OCI-LY3 (cell line): ENCODE measurements at regions not wholly inside any gene's neighbourhood (a gene's known extent, or its start where the extent isn't known, plus 50 kb on each side); places are given as distances from the start of the nearest gene placed in this dataset.
"Not testable (repeated sequence)": the region's sequence is repeated elsewhere in the genome, so short reads cannot be mapped to it uniquely, and the experiment has no call there.

ENCODE experiments used
- H2AFZ ChIP-seq: fragments of 200-600, 300-600 bp; shearing (Covaris generic); 2 replicates; pipeline ENCODE4 v1.6.0; 2014; ENCODE audit warnings: antibody characterized with exemption, low read depth, low read length
- H3K27ac ChIP-seq: fragments of 200-600, 300-600 bp; sonication (generic); 2 replicates; pipeline ENCODE4 v1.5.1; 2014; ENCODE audit warnings: mild to moderate bottlenecking, low read length, moderate library complexity, mixed read lengths
- H3K27me3 ChIP-seq: fragments of 200-600, 300-600 bp; sonication (generic); 2 replicates; pipeline ENCODE4 v1.6.1; 2014; ENCODE audit warnings: low read depth, low read length, mixed read lengths
- H3K36me3 ChIP-seq: fragments of 200-600, 300-600 bp; sonication (generic); replicated peaks from 2 replicates; pipeline ENCODE3; 2014; ENCODE audit warnings: low read depth, low read length, mixed read lengths
- H3K4me1 ChIP-seq: fragments of 300-600, 200-600 bp; sonication (generic); 2 replicates; pipeline ENCODE4 v1.6.1; 2014; ENCODE audit warnings: low read length, mixed read lengths
- H3K4me2 ChIP-seq: fragments of 200-600, 300-600 bp; sonication (generic); 2 replicates; pipeline ENCODE4 v1.6.1; 2014; ENCODE audit warnings: low read length, mixed read lengths
- H3K4me3 ChIP-seq: fragments of 300-600, 200-600 bp; sonication (generic); 2 replicates; pipeline ENCODE4 v1.5.1; 2014; ENCODE audit warnings: antibody characterized with exemption, mild to moderate bottlenecking, low read length, moderate library complexity
- H3K79me2 ChIP-seq: fragments of 300-600, 200-600 bp; shearing (Covaris generic); 2 replicates; pipeline ENCODE4 v1.6.1; 2014; ENCODE audit warnings: mild to moderate bottlenecking, low read length, mixed read lengths
- H3K9ac ChIP-seq: fragments of 300-600, 200-600 bp; shearing (Covaris generic); 2 replicates; pipeline ENCODE4 v1.6.0; 2014; ENCODE audit warnings: mild to moderate bottlenecking, low read length, moderate library complexity
- H3K9me3 ChIP-seq: fragments of 200-600, 300-600 bp; shearing (Covaris generic); 2 replicates; pipeline ENCODE4 v1.6.1; 2014; ENCODE audit warnings: low read length, mixed read lengths; ENCODE audit not compliant: insufficient read depth
- H4K20me1 ChIP-seq: fragments of 200-600, 300-600 bp; sonication (generic); 2 replicates; pipeline ENCODE4 v1.6.1; 2016; ENCODE audit warnings: low read length, mixed read lengths; ENCODE audit not compliant: insufficient read depth
- EZH2phosphoT487 ChIP-seq: fragments of 200-600 bp; shearing (Covaris generic); IDR thresholded peaks from 2 replicates; pipeline ENCODE4 v1.6.1; 2018; ENCODE audit warnings: antibody characterized with exemption, mixed run types, low read depth
- TF ChIP-seq, protein P1 (sequence below): fragments of 200-600, 300-600 bp; sonication (generic); IDR thresholded peaks from 2 replicates; pipeline ENCODE4 v1.5.1; 2014; ENCODE audit warnings: antibody characterized with exemption, low read length, low read depth

DNA sequence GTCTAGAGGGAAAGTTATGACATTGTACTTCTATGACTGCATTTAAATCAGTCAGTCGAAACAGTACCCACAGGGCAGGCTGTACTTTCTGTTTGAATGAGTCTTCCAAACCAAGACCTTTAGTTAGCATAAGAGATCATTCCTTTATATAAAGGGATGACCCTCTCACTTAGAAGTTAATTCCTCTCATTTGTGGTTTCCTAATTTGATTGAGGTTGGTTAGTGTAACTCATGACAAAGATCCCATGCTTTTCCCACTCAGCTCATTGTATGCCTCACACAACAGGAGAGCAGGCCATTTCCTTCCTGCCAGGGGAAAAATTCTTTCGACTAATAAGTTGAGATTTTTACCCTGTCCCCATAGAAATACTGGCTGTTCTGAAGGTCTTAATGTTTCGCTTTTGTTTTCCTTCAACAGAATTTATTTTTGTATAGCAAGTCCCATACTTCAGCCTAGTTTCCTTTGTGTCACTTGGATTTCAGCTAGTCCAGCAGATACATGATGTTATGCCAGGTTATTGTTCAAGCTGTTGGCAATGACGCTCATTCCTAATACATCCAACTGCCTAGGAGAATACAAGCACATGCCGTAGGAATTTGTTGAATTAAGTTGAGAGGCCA is 500.7 kb downstream of the SPATA31D1 start:
- no peak overlapping the region for H3K4me2 ChIP-seq
- H3K27me3 ChIP-seq, result no peaks in the 10 kb centered on the region
- 0 out of 2 replicates have a peak, but pooled peaks cover 4% of the 10 kb centered on the region for H3K4me1 ChIP-seq
- no peaks in the 10 kb centered on the region for H3K36me3 ChIP-seq
- H3K27ac ChIP-seq, result no peak overlapping the region
- no peak overlapping the region; the same call in 1 of the 2 replicates for H2AFZ ChIP-seq
- no peaks in the 10 kb centered on the region for H3K9me3 ChIP-seq
- TF ChIP-seq, protein P1, sequence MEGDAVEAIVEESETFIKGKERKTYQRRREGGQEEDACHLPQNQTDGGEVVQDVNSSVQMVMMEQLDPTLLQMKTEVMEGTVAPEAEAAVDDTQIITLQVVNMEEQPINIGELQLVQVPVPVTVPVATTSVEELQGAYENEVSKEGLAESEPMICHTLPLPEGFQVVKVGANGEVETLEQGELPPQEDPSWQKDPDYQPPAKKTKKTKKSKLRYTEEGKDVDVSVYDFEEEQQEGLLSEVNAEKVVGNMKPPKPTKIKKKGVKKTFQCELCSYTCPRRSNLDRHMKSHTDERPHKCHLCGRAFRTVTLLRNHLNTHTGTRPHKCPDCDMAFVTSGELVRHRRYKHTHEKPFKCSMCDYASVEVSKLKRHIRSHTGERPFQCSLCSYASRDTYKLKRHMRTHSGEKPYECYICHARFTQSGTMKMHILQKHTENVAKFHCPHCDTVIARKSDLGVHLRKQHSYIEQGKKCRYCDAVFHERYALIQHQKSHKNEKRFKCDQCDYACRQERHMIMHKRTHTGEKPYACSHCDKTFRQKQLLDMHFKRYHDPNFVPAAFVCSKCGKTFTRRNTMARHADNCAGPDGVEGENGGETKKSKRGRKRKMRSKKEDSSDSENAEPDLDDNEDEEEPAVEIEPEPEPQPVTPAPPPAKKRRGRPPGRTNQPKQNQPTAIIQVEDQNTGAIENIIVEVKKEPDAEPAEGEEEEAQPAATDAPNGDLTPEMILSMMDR, result no peak
- no peak for TF ChIP-seq EZH2phosphoT487
- no peaks in the 10 kb centered on the region for H4K20me1 ChIP-seq
- H3K79me2 ChIP-seq, result no peaks in the 10 kb centered on the region
- H3K9ac ChIP-seq, result no peak overlapping the region
- no peak overlapping the region for H3K4me3 ChIP-seq

DNA sequence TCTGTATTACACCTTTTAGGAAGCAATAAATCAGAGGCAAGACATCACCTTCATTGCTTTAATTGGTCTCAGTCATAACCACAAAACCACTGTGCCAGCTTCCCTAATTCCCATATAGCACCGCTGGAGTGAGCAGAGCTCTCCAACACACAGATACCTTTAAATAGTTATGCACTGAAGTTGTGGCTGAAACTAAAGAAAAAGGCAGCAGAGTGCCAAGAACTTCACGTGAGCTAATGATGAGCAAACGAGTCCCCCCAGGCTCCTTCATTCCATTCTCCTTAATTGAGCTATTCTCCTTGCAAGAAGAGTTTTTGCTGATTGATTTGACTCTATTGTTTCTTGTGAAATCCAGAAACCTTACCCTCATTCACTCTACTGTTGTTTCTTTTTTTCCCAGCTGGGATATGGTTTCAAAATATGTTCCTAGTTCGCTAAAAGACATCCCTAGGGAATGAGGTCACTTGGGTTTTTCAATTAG is 501.5 kb downstream of the SPATA31D1 start:
- Histone ChIP-seq H3K4me1 (0 out of 2 replicates have a peak, but pooled peaks cover 4% of the 10 kb centered on the region), H3K9me3 (no peaks in the 10 kb centered on the region), H3K36me3 (no peaks in the 10 kb centered on the region), H4K20me1 (no peaks in the 10 kb centered on the region), H3K4me3 (no peak overlapping the region), H3K27ac (no peak overlapping the region), H2AFZ (no peak overlapping the region), H3K27me3 (no peaks in the 10 kb centered on the region), H3K79me2 (no peaks in the 10 kb centered on the region), H3K4me2 (no peak overlapping the region), H3K9ac (no peak overlapping the region)
- no peak for TF ChIP-seq EZH2phosphoT487
- TF ChIP-seq, protein P1, result no peak

DNA sequence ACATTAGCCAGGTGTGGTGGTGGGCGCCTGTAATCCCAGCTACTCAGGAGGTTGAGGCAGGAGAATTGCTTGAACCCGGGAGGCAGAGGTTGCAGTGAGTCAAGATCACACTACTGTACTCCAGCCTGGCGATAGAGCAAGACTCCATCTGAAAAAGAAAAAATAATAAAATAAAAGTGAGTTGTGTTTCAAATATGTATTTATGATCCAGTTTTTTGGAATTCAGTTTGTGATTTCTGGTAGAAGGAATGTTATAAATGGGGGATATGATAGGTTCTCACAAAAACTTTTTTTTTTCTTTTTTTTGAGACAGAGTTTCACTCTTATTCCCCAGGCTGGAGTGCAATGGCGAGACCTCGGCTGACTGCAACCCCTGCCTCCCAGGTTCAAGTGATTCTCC is 502.2 kb downstream of the SPATA31D1 start:
- not testable (repeated sequence) for H3K79me2 ChIP-seq, H3K27me3 ChIP-seq, H2AFZ ChIP-seq, H3K9me3 ChIP-seq, H3K4me1 ChIP-seq, H3K4me2 ChIP-seq, H3K4me3 ChIP-seq, H3K9ac ChIP-seq, H3K27ac ChIP-seq, H3K36me3 ChIP-seq, H4K20me1 ChIP-seq

DNA sequence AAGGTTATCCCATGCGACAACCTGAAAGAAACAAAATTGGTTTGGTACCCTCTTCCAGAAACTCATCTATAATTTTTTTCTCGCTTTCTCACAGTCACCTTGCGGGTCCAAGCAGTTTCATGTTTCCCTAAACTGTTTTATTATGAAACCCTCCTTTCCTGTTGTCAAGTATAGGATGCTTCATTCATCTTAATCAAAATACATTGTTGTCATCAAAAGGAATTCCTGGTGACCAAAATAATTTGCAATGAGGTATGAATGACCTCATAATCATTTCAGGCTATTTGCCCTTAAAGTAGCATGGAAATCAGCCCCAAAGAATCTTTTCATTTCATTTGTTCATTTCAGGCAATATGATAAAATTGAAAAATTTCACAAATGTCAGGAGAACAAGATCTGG is 503.0 kb downstream of the SPATA31D1 start:
- H3K79me2 ChIP-seq, result no peaks in the 10 kb centered on the region
- no peak for TF ChIP-seq EZH2phosphoT487
- TF ChIP-seq, protein P1, result no peak

More for the DNA sequence above, 503.0 kb downstream of the SPATA31D1 start:
- Histone ChIP-seq H3K4me2 (no peak overlapping the region), H2AFZ (no peak overlapping the region), H3K9ac (no peak overlapping the region), H4K20me1 (no peaks in the 10 kb centered on the region), H3K36me3 (no peaks in the 10 kb centered on the region), H3K4me3 (no peak overlapping the region), H3K27me3 (no peaks in the 10 kb centered on the region), H3K9me3 (no peaks in the 10 kb centered on the region), H3K4me1 (0 out of 2 replicates have a peak, but pooled peaks cover 4% of the 10 kb centered on the region), H3K27ac (no peak overlapping the region)
